ENCODE measurements at regions not wholly inside any gene's neighbourhood (a gene's known extent, or its start where the extent isn't known, plus 50 kb on each side); places are given as distances from the start of the nearest gene placed in this dataset.
"Not testable (repeated sequence)": the region's sequence is repeated elsewhere in the genome, so short reads cannot be mapped to it uniquely, and the experiment has no call there.

- H3K27ac ChIP-seq (ENCODE audit: low read length); DNase-seq; H3K4me1 ChIP-seq (ENCODE audit: control insufficient read depth, insufficient read depth, low read length); H3K27me3 ChIP-seq (ENCODE audit: control insufficient read depth, insufficient read depth, low read length); H3K4me3 ChIP-seq (ENCODE audit: low read length); H3K36me3 ChIP-seq (ENCODE audit: control insufficient read depth, insufficient read depth, low read length); H3K9me3 ChIP-seq (replicated peaks; ENCODE audit: control insufficient read depth, low read depth, low read length): not testable (repeated sequence)
- 96% methylated on average over 13 of the region's 15 CpGs for WGBS (ENCODE audit: insufficient coverage)
Observed at GRCh38 chr2:82737965-82738364, 1721.1 kb downstream of the SUCLG1 start.

- no peaks in the 10 kb centered on the region for H3K4me1 ChIP-seq (ENCODE audit: control insufficient read depth, insufficient read depth, low read length)
- H3K36me3 ChIP-seq (ENCODE audit: control insufficient read depth, insufficient read depth, low read length): no peaks in the 10 kb centered on the region
- 100% methylated on average over 2 of the region's 2 CpGs for WGBS (ENCODE audit: insufficient coverage)
- no peak overlapping the region for H3K4me3 ChIP-seq (ENCODE audit: low read length)
- no peaks in the 10 kb centered on the region for H3K9me3 ChIP-seq (replicated peaks; ENCODE audit: control insufficient read depth, low read depth, low read length)
- no peak for DNase-seq
- H3K27ac ChIP-seq (ENCODE audit: low read length): no peak overlapping the region
- H3K27me3 ChIP-seq (ENCODE audit: control insufficient read depth, insufficient read depth, low read length): no peaks in the 10 kb centered on the region
Observed at GRCh38 chr2:82735336-82735735, 1723.7 kb downstream of the SUCLG1 start.

DNA sequence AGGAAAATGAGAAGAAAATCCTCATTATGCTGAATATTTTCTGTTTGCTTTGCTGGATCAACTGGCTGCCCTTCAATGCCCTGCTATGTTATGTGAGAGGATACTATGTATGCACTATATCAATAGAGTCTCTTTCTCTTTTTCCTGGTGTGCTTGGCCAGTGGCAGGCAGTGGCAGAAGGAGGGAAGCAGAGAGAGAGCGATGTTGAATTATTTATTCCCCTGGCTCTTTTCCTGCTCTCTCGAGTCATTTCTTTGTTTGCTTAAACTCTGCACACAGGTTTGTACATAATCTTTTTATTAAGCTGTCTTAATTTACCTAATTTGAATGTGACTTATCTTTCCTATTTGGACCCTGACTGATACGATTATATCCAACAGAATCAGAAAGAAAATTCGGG lies 1727.3 kb downstream of the SUCLG1 start:
- Histone ChIP-seq H3K9me3 (replicated peaks; ENCODE audit: control insufficient read depth, low read depth, low read length) (no peaks in the 10 kb centered on the region), H3K36me3 (ENCODE audit: control insufficient read depth, insufficient read depth, low read length) (no peaks in the 10 kb centered on the region), H3K4me3 (ENCODE audit: low read length) (no peak overlapping the region), H3K27me3 (ENCODE audit: control insufficient read depth, insufficient read depth, low read length) (no peaks in the 10 kb centered on the region), H3K4me1 (ENCODE audit: control insufficient read depth, insufficient read depth, low read length) (no peaks in the 10 kb centered on the region), H3K27ac (ENCODE audit: low read length) (no peak overlapping the region)
- no CpG with 5 or more reads among the region's 4 CpGs for WGBS (ENCODE audit: insufficient coverage)
- no peak for DNase-seq

- Histone ChIP-seq H3K4me1 (ENCODE audit: control insufficient read depth, insufficient read depth, low read length) (no peaks in the 10 kb centered on the region), H3K27ac (ENCODE audit: low read length) (no peak overlapping the region), H3K27me3 (ENCODE audit: control insufficient read depth, insufficient read depth, low read length) (no peaks in the 10 kb centered on the region), H3K36me3 (ENCODE audit: control insufficient read depth, insufficient read depth, low read length) (no peaks in the 10 kb centered on the region), H3K9me3 (replicated peaks; ENCODE audit: control insufficient read depth, low read depth, low read length) (no peaks in the 10 kb centered on the region), H3K4me3 (ENCODE audit: low read length) (no peak overlapping the region)
- no peak for DNase-seq
- no CpG with 5 or more reads among the region's 1 CpG for WGBS (ENCODE audit: insufficient coverage)
Observed at GRCh38 chr2:82730811-82731210, 1728.3 kb downstream of the SUCLG1 start.

- Histone ChIP-seq H3K9me3 (replicated peaks; ENCODE audit: control insufficient read depth, low read depth, low read length) (no peaks in the 10 kb centered on the region), H3K27me3 (ENCODE audit: control insufficient read depth, insufficient read depth, low read length) (no peaks in the 10 kb centered on the region), H3K4me1 (ENCODE audit: control insufficient read depth, insufficient read depth, low read length) (no peaks in the 10 kb centered on the region), H3K27ac (ENCODE audit: low read length) (no peak overlapping the region), H3K36me3 (ENCODE audit: control insufficient read depth, insufficient read depth, low read length) (no peaks in the 10 kb centered on the region), H3K4me3 (ENCODE audit: low read length) (no peak overlapping the region)
- WGBS (ENCODE audit: insufficient coverage): no CpG with 5 or more reads among the region's 2 CpGs
- DNase-seq: no peak
Observed at GRCh38 chr2:82728090-82728489, 1731.0 kb downstream of the SUCLG1 start.

DNA sequence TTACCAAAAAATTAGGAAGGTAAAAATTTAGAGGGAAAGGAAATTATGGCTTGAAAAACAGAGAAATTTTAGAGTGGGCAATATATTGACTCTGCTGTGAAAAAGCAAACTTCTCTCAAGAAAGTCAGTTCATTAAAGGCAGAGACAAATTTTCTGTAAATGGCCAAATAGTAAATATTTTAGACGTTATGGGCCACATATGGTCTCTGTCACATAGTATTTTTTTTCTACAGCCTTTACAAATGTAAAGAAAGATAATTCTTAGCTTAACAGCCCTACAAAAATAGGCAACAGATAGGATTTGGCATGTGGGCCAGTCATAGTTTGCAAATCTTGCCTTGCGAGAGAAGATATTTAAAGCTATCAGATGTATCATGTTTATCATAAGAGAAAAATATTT lies 1750.4 kb downstream of the SUCLG1 start:
- no peaks in the 10 kb centered on the region for H3K4me1 ChIP-seq (ENCODE audit: control insufficient read depth, insufficient read depth, low read length)
- H3K27ac ChIP-seq (ENCODE audit: low read length): no peak overlapping the region
- no peaks in the 10 kb centered on the region for H3K36me3 ChIP-seq (ENCODE audit: control insufficient read depth, insufficient read depth, low read length)
- no CpG with 5 or more reads among the region's 2 CpGs for WGBS (ENCODE audit: insufficient coverage)
- no peak overlapping the region for H3K4me3 ChIP-seq (ENCODE audit: low read length)
- peaks cover 2% of the 10 kb centered on the region for H3K9me3 ChIP-seq (replicated peaks; ENCODE audit: control insufficient read depth, low read depth, low read length)
- no peaks in the 10 kb centered on the region for H3K27me3 ChIP-seq (ENCODE audit: control insufficient read depth, insufficient read depth, low read length)
- DNase-seq: no peak

DNA sequence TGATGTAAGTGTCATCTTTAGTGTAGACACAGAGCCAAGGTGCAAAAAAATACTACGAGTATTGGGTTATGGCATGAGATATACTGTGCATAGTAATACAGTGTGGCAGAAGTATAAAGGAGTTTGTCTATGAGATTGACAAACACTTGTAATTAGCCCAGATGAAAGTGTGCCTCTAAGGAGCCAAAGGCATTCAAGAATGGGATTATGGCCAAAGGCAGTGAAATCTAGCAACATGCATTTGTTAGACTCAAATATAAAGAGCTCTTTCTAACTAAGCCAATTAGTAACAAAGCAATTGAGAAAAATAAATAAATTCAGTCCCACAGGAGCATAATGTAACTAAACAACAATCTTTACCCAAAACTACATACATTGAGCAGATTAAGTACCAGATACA lies 1761.8 kb downstream of the SUCLG1 start:
- no peaks in the 10 kb centered on the region for H3K4me1 ChIP-seq (ENCODE audit: control insufficient read depth, insufficient read depth, low read length)
- DNase-seq: no peak
- H3K9me3 ChIP-seq (replicated peaks; ENCODE audit: control insufficient read depth, low read depth, low read length): no peaks in the 10 kb centered on the region
- H3K27ac ChIP-seq (ENCODE audit: low read length): no peak overlapping the region
- H3K36me3 ChIP-seq (ENCODE audit: control insufficient read depth, insufficient read depth, low read length): no peaks in the 10 kb centered on the region
- H3K27me3 ChIP-seq (ENCODE audit: control insufficient read depth, insufficient read depth, low read length): no peaks in the 10 kb centered on the region
- WGBS (ENCODE audit: insufficient coverage): no CpG with 5 or more reads among the region's 1 CpG
- no peak overlapping the region for H3K4me3 ChIP-seq (ENCODE audit: low read length)

- no CpG with 5 or more reads among the region's 2 CpGs for WGBS (ENCODE audit: insufficient coverage)
- no peak for DNase-seq
- no peaks in the 10 kb centered on the region for H3K36me3 ChIP-seq (ENCODE audit: control insufficient read depth, insufficient read depth, low read length)
- no peaks in the 10 kb centered on the region for H3K9me3 ChIP-seq (replicated peaks; ENCODE audit: control insufficient read depth, low read depth, low read length)
- no peak overlapping the region for H3K4me3 ChIP-seq (ENCODE audit: low read length)
- no peaks in the 10 kb centered on the region for H3K27me3 ChIP-seq (ENCODE audit: control insufficient read depth, insufficient read depth, low read length)
- no peaks in the 10 kb centered on the region for H3K4me1 ChIP-seq (ENCODE audit: control insufficient read depth, insufficient read depth, low read length)
- no peak overlapping the region for H3K27ac ChIP-seq (ENCODE audit: low read length)
Observed at GRCh38 chr2:82694431-82694830, 1764.6 kb downstream of the SUCLG1 start.

- no peak overlapping the region for H3K27ac ChIP-seq (ENCODE audit: low read length)
- WGBS (ENCODE audit: insufficient coverage): no CpG with 5 or more reads among the region's 2 CpGs
- H3K4me3 ChIP-seq (ENCODE audit: low read length): no peak overlapping the region
Observed at GRCh38 chr2:82690757-82691411, 1768.2 kb downstream of the SUCLG1 start.

DNA sequence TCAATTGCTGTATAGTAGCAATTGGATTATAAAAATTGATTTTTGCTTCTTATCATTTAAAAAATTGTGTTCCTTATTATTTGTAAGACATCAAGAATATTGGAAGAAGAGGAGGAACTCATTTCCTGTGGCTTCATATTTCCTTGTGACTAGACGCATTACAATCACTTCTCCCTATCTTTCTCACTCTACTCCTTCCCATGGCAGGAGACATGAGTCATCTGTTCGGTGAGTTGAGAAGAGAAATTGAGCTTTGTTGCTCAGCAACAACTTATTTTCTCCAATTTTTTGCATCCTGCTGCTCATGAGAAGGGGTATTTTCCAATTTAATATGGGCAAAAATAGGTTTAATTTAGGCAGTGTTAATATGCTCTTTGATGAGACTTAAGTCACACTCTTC lies 1783.9 kb downstream of the SUCLG1 start:
- no peak for DNase-seq
- Histone ChIP-seq H3K4me3 (ENCODE audit: low read length) (no peak overlapping the region), H3K4me1 (ENCODE audit: control insufficient read depth, insufficient read depth, low read length) (no peaks in the 10 kb centered on the region), H3K27ac (ENCODE audit: low read length) (no peak overlapping the region), H3K36me3 (ENCODE audit: control insufficient read depth, insufficient read depth, low read length) (no peaks in the 10 kb centered on the region), H3K27me3 (ENCODE audit: control insufficient read depth, insufficient read depth, low read length) (no peaks in the 10 kb centered on the region), H3K9me3 (replicated peaks; ENCODE audit: control insufficient read depth, low read depth, low read length) (no peaks in the 10 kb centered on the region)
- no CpG with 5 or more reads among the region's 2 CpGs for WGBS (ENCODE audit: insufficient coverage)

More at GRCh38 chr2:82690757-82691411, 1768.2 kb downstream of the SUCLG1 start:
- Histone ChIP-seq H3K27me3 (ENCODE audit: control insufficient read depth, insufficient read depth, low read length) (no peaks in the 10 kb centered on the region), H3K4me1 (ENCODE audit: control insufficient read depth, insufficient read depth, low read length) (no peaks in the 10 kb centered on the region), H3K9me3 (replicated peaks; ENCODE audit: control insufficient read depth, low read depth, low read length) (no peaks in the 10 kb centered on the region), H3K36me3 (ENCODE audit: control insufficient read depth, insufficient read depth, low read length) (no peaks in the 10 kb centered on the region)
- DNase-seq: peak; percentile 10

GRCh38 chr2:82674652-82675051 lies 1784.4 kb downstream of the SUCLG1 start:
- Histone ChIP-seq H3K27ac (ENCODE audit: low read length) (no peak overlapping the region), H3K4me3 (ENCODE audit: low read length) (no peak overlapping the region), H3K27me3 (ENCODE audit: control insufficient read depth, insufficient read depth, low read length) (no peaks in the 10 kb centered on the region), H3K9me3 (replicated peaks; ENCODE audit: control insufficient read depth, low read depth, low read length) (no peaks in the 10 kb centered on the region), H3K36me3 (ENCODE audit: control insufficient read depth, insufficient read depth, low read length) (no peaks in the 10 kb centered on the region), H3K4me1 (ENCODE audit: control insufficient read depth, insufficient read depth, low read length) (no peaks in the 10 kb centered on the region)
- no peak for DNase-seq
- no CpG with 5 or more reads among the region's 3 CpGs for WGBS (ENCODE audit: insufficient coverage)
